Activated naive CD8-positive, alpha-beta T cell treated with anti-CD3 and anti-CD28 coated beads, Interleukin-2, amount 10 ng/mL, durations not matched to agents 7 days and 5 days (primary cell): ENCODE measurements at regions not wholly inside any gene's neighbourhood (a gene's known extent, or its start where the extent isn't known, plus 50 kb on each side); places are given as distances from the start of the nearest gene placed in this dataset.
A peak's percentile ranks its signal among the peaks of the same experiment; 100 is the strongest.

ENCODE experiments used
- ATAC-seq: fragments of 150-1000 bp; cut with Tn5 transposase; one replicate; pipeline ENCODE4 v1.10.0; 2021; ENCODE audit warnings: low read depth, moderate library complexity
- POLR2A ChIA-PET: fragments of 350-600 bp; sonication (Branson Sonifier 250); formaldehyde crosslinking; loops from one replicate; lab custom pipeline; 2021; ENCODE audit warnings: antibody characterized with exemption; lab: Charles Lee
- DNase-seq: peaks from one replicate; pipeline ENCODE4 v3.0.0; 2021
- H3K27ac Mint-ChIP-seq: one replicate; pipeline ENCODE4 v1.8.0; 2022; ENCODE audit warnings: mild to moderate bottlenecking, mixed read lengths
- H3K27me3 Mint-ChIP-seq: one replicate; pipeline ENCODE4 v1.8.0; 2022; ENCODE audit warnings: mild to moderate bottlenecking, moderate library complexity, mixed read lengths
- H3K36me3 Mint-ChIP-seq: one replicate; pipeline ENCODE4 v1.8.0; 2021; ENCODE audit warnings: mild to moderate bottlenecking, mixed read lengths
- H3K4me1 Mint-ChIP-seq: one replicate; pipeline ENCODE4 v1.8.0; 2021; ENCODE audit warnings: mixed read lengths
- H3K4me3 Mint-ChIP-seq: one replicate; pipeline ENCODE4 v1.8.0; 2022; ENCODE audit warnings: mild to moderate bottlenecking, moderate library complexity, mixed read lengths
- H3K9me3 Mint-ChIP-seq: one replicate; pipeline ENCODE4 v1.8.0; 2021; ENCODE audit warnings: mixed read lengths

GRCh38 chr3:68239542-68239941 lies 585.1 kb upstream of the SUCLG2 start:
- peaks cover 2% of the 10 kb centered on the region for H3K4me1 Mint-ChIP-seq
- H3K4me3 Mint-ChIP-seq = no peak overlapping the region
- DNase-seq (no peak), ATAC-seq (no peak)
- no peaks in the 10 kb centered on the region for H3K36me3 Mint-ChIP-seq
- no peak overlapping the region for H3K27ac Mint-ChIP-seq
- H3K27me3 Mint-ChIP-seq = no peaks in the 10 kb centered on the region
- POLR2A ChIA-PET = no interaction called here
- H3K9me3 Mint-ChIP-seq = peaks cover 2% of the 10 kb centered on the region

- DNase-seq (no peak), ATAC-seq (no peak)
- Mint-ChIP-seq H3K4me1 (peaks cover 3% of the 10 kb centered on the region), H3K27ac (no peak overlapping the region), H3K4me3 (no peak overlapping the region), H3K36me3 (no peaks in the 10 kb centered on the region), H3K9me3 (peaks cover 10% of the 10 kb centered on the region), H3K27me3 (no peaks in the 10 kb centered on the region)
- POLR2A ChIA-PET = no interaction called here
Observed at GRCh38 chr3:68234076-68234780, 579.8 kb upstream of the SUCLG2 start.

- ATAC-seq (no peak), DNase-seq (no peak)
- Mint-ChIP-seq H3K27ac (no peak overlapping the region), H3K36me3 (no peaks in the 10 kb centered on the region), H3K4me1 (no peaks in the 10 kb centered on the region), H3K9me3 (peaks cover 6% of the 10 kb centered on the region), H3K4me3 (no peak overlapping the region), H3K27me3 (no peaks in the 10 kb centered on the region)
- POLR2A ChIA-PET = no interaction called here
Observed at GRCh38 chr3:68228856-68229255, 574.4 kb upstream of the SUCLG2 start.

- H3K27me3 Mint-ChIP-seq = peaks cover 2% of the 10 kb centered on the region
- H3K36me3 Mint-ChIP-seq = peaks cover 2% of the 10 kb centered on the region
- peak; percentile 98 for ATAC-seq
- H3K27ac Mint-ChIP-seq = peak overlapping the region; percentile 77
- peaks cover 13% of the 10 kb centered on the region for H3K4me1 Mint-ChIP-seq
- POLR2A ChIA-PET = no interaction called here
- peak; percentile 27 for DNase-seq
- no peaks in the 10 kb centered on the region for H3K9me3 Mint-ChIP-seq
- peak overlapping the region; percentile 2 for H3K4me3 Mint-ChIP-seq
Observed at GRCh38 chr3:68220832-68221231, 566.4 kb upstream of the SUCLG2 start.

DNA sequence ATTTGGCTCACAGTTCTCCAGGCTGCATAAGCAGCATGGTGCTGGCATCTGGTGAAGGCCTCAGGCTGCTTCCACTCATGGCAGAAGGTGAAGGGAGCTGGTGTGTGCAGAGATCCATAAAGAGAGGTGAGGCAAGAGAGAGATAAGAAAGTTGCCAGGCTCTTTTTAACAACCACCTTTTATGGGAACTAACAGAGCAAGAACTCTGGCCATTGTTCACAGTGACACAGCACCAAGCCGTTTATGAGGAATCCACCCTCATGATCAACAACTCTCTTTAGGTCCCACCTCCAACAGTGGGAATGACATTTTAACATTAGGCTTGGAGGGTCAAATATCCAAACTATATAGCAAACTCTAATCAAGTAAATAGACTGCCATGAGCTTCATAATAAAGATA lies 557.2 kb upstream of the SUCLG2 start:
- Mint-ChIP-seq H3K27me3 (peaks cover 2% of the 10 kb centered on the region), H3K4me1 (no peaks in the 10 kb centered on the region), H3K4me3 (no peak overlapping the region), H3K36me3 (peaks cover 5% of the 10 kb centered on the region), H3K27ac (no peak overlapping the region), H3K9me3 (peaks cover 8% of the 10 kb centered on the region)
- ATAC-seq = no peak
- POLR2A ChIA-PET = no interaction called here
- DNase-seq = no peak

GRCh38 chr3:68210635-68211034 lies 556.2 kb upstream of the SUCLG2 start:
- ATAC-seq (no peak), DNase-seq (no peak)
- H3K36me3 Mint-ChIP-seq = peaks cover 5% of the 10 kb centered on the region
- H3K9me3 Mint-ChIP-seq = peaks cover 8% of the 10 kb centered on the region
- no peak overlapping the region for H3K4me3 Mint-ChIP-seq
- POLR2A ChIA-PET = no interaction called here
- H3K27ac Mint-ChIP-seq = no peak overlapping the region
- no peaks in the 10 kb centered on the region for H3K27me3 Mint-ChIP-seq
- H3K4me1 Mint-ChIP-seq = no peaks in the 10 kb centered on the region

- Mint-ChIP-seq H3K4me3 (no peak overlapping the region), H3K9me3 (peaks cover 15% of the 10 kb centered on the region), H3K27ac (no peak overlapping the region), H3K4me1 (no peaks in the 10 kb centered on the region), H3K36me3 (peaks cover 9% of the 10 kb centered on the region), H3K27me3 (no peaks in the 10 kb centered on the region)
- POLR2A ChIA-PET = no interaction called here
- no peak for DNase-seq
- no peak for ATAC-seq
Observed at GRCh38 chr3:68207327-68207726, 552.9 kb upstream of the SUCLG2 start.

DNA sequence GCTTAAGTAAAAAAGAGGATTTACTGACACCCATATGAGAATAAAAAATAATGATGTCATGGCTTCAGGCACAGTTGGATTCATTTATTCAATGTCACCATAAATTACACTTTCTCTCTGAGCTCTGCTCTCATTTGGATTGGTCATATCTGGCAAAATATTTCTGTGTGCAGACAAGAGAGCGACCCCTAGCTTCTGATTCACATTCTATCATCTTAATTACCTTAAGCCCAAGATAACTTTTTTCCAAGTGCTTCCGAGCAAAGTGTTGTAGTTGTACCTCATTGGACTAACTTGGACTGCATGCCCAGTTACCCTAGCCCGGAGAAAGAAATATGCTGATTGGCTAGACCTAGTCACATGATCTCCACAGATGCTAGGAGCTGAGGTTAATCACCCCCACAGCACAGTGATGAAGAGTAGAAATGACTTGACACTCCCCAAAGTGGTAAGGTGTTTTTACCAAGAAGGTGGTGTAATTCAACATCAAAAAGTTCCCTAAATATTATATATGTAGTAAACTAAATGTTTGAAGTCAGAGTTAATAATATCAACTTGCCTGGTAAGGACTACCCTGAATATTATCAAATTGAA lies 552.2 kb upstream of the SUCLG2 start:
- Mint-ChIP-seq H3K4me3 (no peak overlapping the region), H3K4me1 (no peaks in the 10 kb centered on the region), H3K27me3 (no peaks in the 10 kb centered on the region), H3K36me3 (peaks cover 9% of the 10 kb centered on the region), H3K27ac (no peak overlapping the region), H3K9me3 (peaks cover 10% of the 10 kb centered on the region)
- DNase-seq (no peak), ATAC-seq (no peak)
- POLR2A ChIA-PET = no interaction called here

DNA sequence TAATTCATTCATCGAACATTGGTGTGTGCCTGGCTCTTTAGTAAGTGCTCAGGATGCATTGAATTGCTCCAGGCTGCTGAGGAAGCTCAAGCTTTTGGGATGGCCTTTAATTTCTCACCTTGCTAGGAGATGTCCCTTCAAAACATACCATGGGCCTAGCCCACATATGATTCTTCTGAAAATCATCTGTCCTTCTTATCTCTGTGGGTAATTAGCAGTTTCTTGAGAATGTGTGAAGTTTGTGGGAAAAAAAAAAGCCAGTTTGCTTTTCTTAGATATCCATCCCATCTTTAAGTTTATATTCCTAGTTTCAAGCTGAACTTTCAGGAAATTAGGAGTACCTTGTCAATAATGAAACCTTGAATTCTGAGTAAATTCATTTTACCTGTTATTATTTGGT lies 532.3 kb upstream of the SUCLG2 start:
- no peak for ATAC-seq
- Mint-ChIP-seq H3K4me3 (no peak overlapping the region), H3K27me3 (no peaks in the 10 kb centered on the region), H3K27ac (no peak overlapping the region), H3K4me1 (no peaks in the 10 kb centered on the region), H3K36me3 (peaks cover 7% of the 10 kb centered on the region), H3K9me3 (peaks cover 17% of the 10 kb centered on the region)
- DNase-seq = no peak
- POLR2A ChIA-PET = no interaction called here

DNA sequence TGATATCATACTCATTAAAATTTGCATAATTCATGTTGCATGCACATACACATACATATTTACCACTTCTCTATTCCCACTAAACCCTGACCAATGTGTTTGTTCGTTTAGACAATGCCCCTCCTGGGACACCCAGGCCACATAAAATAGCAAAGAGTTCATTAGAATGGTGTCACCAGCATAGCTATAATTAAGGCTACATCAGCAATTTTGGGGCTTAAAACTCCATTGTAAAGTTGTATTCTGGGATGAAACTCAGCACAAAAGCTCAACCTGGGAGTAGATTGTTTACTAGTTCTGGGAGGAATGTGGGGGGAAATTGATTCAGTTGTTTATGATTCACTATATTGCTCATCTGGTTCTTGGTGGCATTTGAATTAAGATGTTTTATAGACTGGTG lies 522.2 kb upstream of the SUCLG2 start:
- DNase-seq (no peak), ATAC-seq (no peak)
- Mint-ChIP-seq H3K36me3 (peaks cover 12% of the 10 kb centered on the region), H3K4me1 (no peaks in the 10 kb centered on the region), H3K27me3 (no peaks in the 10 kb centered on the region), H3K27ac (no peak overlapping the region), H3K9me3 (peaks cover 22% of the 10 kb centered on the region), H3K4me3 (no peak overlapping the region)
- POLR2A ChIA-PET = no interaction called here

- no peak overlapping the region for H3K4me3 Mint-ChIP-seq
- H3K27me3 Mint-ChIP-seq = no peaks in the 10 kb centered on the region
- ATAC-seq (no peak), DNase-seq (no peak)
- peaks cover 13% of the 10 kb centered on the region for H3K36me3 Mint-ChIP-seq
- H3K27ac Mint-ChIP-seq = no peak overlapping the region
- H3K4me1 Mint-ChIP-seq = no peaks in the 10 kb centered on the region
- H3K9me3 Mint-ChIP-seq = peaks cover 29% of the 10 kb centered on the region
- POLR2A ChIA-PET = no interaction called here
Observed at GRCh38 chr3:68173012-68173634, 518.7 kb upstream of the SUCLG2 start.

DNA sequence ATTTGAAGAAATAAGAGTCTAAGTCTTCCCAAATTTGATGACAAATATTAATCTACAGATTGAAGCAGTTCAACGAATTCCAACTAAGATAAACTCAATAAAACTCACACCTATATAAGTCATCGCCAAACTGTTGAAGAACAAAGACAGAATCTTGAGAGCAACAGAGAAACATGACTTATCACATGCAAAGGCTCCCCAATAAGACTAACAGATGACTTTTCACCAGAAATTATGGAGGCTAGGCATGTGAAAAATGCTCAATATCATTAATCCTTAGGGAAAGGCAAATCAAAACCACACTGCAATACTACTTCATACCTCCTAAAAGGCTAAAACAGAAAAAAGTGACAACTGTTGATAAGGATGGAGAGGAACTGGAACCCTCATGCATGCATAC lies 517.6 kb upstream of the SUCLG2 start:
- peaks cover 29% of the 10 kb centered on the region for H3K9me3 Mint-ChIP-seq
- ATAC-seq = no peak
- no peak for DNase-seq
- H3K36me3 Mint-ChIP-seq = peaks cover 13% of the 10 kb centered on the region
- POLR2A ChIA-PET = no interaction called here
- H3K27me3 Mint-ChIP-seq = no peaks in the 10 kb centered on the region
- H3K4me3 Mint-ChIP-seq = no peak overlapping the region
- H3K27ac Mint-ChIP-seq = no peak overlapping the region
- no peaks in the 10 kb centered on the region for H3K4me1 Mint-ChIP-seq

DNA sequence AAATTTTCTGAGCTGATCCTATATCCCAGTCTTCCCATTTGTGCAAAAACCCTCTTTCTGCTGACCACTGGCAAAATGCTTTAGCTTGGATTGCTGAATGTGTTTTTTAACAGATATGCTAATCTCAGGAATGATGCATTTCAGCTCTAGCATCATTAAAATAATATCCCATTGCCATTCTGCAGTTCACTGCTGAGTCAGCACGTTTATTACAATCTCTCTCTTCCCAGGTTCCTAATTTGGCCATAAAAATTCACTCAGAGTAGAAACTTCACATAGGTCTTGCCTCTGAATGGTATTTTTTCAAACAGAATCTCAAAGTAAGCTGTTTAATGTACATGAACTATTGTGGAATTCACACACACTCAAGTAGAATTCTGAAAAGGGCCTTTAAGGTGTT lies 509.6 kb upstream of the SUCLG2 start:
- no peaks in the 10 kb centered on the region for H3K36me3 Mint-ChIP-seq
- H3K9me3 Mint-ChIP-seq = peaks cover 2% of the 10 kb centered on the region
- no peak overlapping the region for H3K27ac Mint-ChIP-seq
- no peak overlapping the region for H3K4me3 Mint-ChIP-seq
- ATAC-seq (no peak), DNase-seq (no peak)
- no peaks in the 10 kb centered on the region for H3K4me1 Mint-ChIP-seq
- POLR2A ChIA-PET = no interaction called here
- H3K27me3 Mint-ChIP-seq = no peaks in the 10 kb centered on the region

DNA sequence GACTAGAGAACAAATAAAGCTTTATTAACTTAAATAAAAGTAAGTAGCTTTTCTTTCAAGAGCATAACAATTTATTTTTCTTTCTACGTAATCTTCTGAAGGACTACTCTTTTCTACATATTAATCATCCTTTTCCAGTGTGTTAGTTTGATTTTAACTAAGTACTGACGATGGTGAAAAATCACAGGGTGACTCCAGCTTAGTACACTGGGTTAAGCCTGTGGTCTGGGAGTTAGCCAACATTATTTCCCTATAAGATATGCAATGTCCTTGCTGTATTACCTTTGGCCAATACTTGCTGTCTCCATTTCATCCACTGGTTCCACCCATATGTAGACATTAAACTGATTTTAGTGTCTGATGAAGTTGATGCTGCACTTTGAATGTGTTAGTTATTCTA lies 508.6 kb upstream of the SUCLG2 start:
- POLR2A ChIA-PET = no interaction called here
- DNase-seq (no peak), ATAC-seq (no peak)
- Mint-ChIP-seq H3K4me1 (no peaks in the 10 kb centered on the region), H3K9me3 (peaks cover 2% of the 10 kb centered on the region), H3K27ac (no peak overlapping the region), H3K4me3 (no peak overlapping the region), H3K36me3 (no peaks in the 10 kb centered on the region), H3K27me3 (no peaks in the 10 kb centered on the region)
